GM18498 (cell line): ENCODE measurements at regions not wholly inside any gene's neighbourhood (a gene's known extent, or its start where the extent isn't known, plus 50 kb on each side); places are given as distances from the start of the nearest gene placed in this dataset.

Experiments
- ATAC-seq: cut with Tn5 transposase; IDR thresholded peaks from one replicate; pipeline ENCODE4 v1.9.1; 2021; ENCODE audit warnings: mild to moderate bottlenecking, moderate library complexity; ENCODE audit not compliant: unreplicated experiment

DNA sequence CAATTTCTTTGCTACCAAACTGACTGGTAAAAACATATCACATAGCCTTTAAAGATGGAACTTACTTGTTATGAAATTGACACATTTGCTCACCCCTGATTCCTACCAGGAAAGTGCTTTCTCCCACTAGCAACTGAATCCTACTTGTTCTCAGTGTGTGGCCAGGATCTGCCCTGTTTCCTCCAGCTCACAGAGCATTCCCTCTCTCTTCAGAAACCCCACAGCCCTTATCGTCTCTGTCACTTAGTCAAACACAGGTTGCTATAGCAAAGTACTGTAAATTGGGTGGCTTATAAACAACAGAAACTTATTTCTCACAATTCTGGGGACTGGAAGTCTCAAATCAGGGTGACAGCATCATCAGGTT lies 265.2 kb upstream of the BOD1L1 start:
- ATAC-seq = no peak

GRCh38 chr4:13893211-13893610 lies 265.7 kb upstream of the BOD1L1 start:
- ATAC-seq = no peak

GRCh38 chr4:13893987-13894386 lies 266.5 kb upstream of the BOD1L1 start:
- ATAC-seq = no peak

DNA sequence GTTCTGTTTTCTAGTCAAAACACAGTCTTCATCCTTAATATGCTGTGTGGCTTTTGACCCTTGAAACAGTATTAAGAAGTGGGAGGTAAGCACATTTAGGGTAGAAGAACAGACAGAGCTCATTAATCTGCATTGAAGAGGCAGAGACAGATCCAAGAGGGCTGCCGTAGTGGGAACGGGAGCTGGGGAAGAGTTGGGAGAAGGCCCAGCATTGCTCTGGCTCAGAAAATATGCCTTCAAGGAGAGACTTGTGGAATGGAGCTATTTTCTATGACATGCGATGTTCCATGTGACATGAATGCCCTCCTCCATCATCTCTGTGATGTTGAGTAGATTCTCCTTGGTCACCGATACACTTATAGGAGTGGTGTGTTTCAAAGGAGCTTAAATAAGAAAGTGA lies 273.3 kb upstream of the BOD1L1 start:
- ATAC-seq = no peak

DNA sequence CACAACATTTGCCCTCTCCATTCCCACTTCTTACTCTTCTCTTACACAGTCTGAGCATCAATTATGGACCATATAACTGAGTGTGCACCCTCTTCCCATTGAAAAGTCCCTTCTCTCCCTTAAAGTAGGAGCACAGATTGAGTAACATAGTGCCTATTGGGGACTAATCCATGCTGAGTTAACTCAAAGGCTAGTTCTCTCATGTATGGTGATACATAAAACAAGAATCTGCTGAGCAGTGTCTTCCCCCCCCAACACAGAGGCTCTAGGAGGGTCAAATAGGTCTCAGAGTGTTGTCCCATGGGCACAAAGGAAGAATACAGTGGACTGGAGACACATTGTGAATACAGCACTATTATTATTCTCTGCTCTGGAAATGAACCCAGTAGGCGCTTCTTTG lies 274.6 kb upstream of the BOD1L1 start:
- ATAC-seq = no peak

DNA sequence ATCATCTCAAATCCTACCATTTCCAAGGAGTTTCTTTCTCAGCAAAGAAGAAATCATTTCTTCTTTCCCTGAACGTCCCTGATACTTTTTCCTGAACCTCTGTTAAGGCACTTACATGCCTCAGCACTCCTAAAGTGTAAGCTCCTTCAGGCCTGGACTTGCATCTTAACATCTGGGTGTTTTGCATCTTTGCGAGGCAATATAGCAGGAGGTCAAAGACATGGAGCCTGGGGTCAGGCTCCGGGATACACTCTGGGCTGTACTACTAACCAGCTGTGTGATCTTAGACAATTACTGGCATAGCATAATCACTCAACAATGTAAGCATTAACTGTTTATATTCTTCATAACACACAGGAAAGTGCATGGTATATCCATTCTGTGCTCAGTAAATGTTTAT lies 275.5 kb upstream of the BOD1L1 start:
- ATAC-seq = no peak

- ATAC-seq = no peak
Observed at GRCh38 chr4:13903901-13904300, 276.4 kb upstream of the BOD1L1 start.

- ATAC-seq = no peak
Observed at GRCh38 chr4:13905543-13905942, 278.0 kb upstream of the BOD1L1 start.

GRCh38 chr4:13906727-13907126 lies 279.2 kb upstream of the BOD1L1 start:
- ATAC-seq = no peak

- ATAC-seq = no peak
Observed at GRCh38 chr4:13907255-13907751, 279.8 kb upstream of the BOD1L1 start.

DNA sequence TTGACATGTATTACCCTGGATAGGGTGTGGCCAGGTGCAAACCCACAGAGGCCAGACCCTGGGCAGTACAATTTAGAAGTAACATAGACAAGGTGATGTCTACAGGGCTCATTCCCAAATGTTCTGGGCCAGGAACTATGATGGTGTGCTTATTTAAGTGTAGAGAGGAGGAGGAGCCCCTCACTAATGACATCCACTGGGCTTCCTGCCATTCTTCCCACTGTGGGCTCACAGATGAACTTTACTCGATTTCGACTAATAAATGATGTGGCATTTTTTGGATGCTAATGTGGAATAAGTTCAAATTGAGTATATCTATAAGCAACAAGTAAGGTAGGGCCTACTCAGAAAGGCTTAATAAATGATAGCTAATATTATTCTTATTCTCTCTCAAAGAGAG lies 280.9 kb upstream of the BOD1L1 start:
- no peak for ATAC-seq

DNA sequence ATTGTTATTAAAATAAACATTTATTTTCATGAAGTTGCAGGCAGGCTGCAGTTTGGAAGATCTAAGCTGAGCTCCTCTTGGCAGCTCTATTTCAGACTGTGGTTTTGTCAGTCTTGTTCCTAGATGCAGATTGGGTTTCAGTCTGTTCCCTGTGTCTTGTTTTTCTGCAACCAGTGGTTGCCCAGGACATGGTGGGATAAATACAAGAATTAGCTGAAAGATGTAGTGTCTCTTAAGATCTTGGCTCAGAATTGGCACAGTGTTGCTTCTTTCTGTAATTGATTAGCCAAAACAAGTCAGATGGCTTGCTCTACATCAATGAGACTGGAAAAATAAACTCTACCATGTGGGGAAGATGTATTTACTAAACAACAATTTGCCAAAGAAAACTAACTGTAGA lies 283.0 kb upstream of the BOD1L1 start:
- ATAC-seq = no peak

- no peak for ATAC-seq
Observed at GRCh38 chr4:13911256-13911655, 283.7 kb upstream of the BOD1L1 start.

DNA sequence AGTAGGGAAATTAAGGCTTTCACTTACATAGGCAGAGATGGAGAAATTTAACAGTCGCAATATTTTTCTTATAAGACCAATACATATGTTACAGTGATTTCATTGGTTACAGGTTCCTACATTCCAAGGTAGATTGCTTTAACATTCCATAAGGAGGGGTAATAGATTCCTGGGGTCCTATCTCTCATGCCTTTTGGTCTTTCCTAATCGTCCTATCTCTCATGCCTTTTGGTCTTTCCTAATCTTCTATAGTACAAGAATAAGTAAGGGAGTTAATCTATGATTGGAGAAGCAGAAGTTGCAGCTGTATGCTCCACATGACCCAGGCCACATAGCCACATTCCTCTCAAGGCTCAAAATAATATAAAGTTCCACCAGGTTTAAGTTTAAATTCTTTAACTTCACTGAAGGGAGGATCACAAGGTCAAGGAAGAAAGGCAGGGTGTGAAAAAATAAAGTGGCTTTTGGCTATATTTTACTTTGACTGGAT lies 285.0 kb upstream of the BOD1L1 start:
- no peak for ATAC-seq

GRCh38 chr4:13912966-13913365 lies 285.4 kb upstream of the BOD1L1 start:
- no peak for ATAC-seq

DNA sequence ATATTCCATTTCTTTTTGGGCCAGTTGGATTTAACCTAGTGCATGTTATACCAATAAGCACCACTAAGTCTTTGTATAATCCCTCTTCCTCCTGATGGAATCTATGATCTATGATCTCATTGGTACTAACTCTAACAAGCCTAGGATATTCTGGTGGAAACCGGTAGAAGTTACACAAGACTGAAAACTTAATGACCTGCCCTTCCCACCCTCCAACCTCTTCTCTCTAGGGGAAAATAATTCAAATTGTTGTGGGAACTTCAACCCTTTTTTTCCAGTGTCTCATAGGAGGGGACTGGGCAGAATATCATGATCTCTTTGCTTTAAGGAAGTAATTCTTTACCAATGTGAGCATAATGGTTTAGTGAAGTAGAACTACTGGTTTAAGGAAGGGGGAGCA lies 289.5 kb upstream of the BOD1L1 start:
- no peak for ATAC-seq

- no peak for ATAC-seq
Observed at GRCh38 chr4:13918110-13918509, 290.6 kb upstream of the BOD1L1 start.

DNA sequence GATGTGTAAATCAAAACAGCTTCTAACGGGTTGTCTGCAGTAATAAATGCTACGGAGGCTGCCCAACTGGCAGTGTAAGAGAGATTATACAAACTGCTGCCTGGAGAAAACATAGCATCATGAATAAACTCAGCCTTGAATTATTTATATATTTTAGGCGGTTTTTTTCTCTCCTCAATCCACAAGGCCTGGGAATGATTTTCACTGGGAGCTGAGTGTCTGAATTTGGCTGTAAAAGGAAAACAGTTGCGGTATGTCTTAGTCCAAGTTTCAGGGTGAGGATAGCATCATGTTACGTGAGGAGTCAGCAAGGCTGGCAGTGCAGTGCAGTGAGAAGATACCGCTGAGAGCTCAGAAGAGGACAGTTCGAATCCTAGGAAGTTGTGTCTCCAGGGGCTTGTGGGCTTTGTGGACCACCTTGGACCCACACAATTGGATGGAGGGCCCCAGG lies 291.5 kb upstream of the BOD1L1 start:
- ATAC-seq = no peak

DNA sequence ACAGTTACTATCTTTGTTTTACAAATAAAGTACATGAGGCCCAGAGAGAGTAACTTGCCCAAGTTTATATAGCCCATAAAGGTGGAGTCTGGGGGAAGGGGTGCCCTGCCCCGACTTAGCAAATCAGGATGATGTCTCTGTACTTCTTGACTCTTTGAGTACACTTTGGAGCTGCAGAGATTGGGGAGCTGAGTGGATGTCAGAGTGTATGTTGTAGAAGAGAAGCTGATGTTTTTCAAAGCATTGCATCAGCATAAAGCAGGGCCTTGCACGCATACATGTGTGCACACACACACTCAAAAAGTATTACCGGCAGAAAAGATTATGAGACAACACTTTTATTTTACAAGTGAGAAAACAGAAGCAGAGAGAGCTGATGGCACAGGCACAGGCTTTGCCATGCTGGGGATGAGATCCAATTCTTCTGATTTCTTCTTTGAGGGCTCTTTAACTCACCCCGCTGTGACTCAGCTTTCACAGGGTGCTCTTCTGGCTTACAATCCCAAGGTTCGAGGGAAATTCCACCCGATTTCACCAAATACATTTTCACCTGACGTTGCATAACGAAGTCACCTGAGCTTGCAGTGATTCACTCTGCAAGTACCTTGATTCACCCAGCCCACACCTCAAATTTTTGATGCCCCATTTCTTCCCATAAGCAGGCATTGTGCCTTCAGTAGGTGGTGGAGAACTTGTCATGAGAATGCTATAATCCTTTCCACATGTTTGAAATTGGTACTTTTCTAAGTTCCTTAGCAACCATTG lies 292.8 kb upstream of the BOD1L1 start:
- ATAC-seq = no peak

DNA sequence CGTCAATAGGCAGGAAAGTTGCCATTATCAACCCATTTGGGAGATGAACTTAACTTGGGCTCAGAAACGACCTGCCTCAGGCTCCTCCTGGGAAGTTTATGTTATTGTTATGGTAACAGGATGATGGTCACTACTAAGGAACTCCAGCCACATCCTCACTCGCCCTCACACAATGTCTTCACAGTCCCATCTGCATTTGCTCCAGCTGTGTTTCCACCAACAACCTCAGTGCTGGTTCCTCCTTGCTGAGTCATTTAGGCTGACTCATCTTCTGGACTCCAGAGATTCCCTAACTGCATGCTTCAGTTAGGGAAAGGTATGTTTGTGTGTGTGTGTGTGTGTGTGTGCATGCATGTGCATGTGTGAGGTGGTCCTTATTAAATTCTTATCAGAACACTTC lies 293.4 kb upstream of the BOD1L1 start:
- no peak for ATAC-seq

- ATAC-seq = peak; percentile 40
Observed at GRCh38 chr4:13921805-13922204, 294.3 kb upstream of the BOD1L1 start.

DNA sequence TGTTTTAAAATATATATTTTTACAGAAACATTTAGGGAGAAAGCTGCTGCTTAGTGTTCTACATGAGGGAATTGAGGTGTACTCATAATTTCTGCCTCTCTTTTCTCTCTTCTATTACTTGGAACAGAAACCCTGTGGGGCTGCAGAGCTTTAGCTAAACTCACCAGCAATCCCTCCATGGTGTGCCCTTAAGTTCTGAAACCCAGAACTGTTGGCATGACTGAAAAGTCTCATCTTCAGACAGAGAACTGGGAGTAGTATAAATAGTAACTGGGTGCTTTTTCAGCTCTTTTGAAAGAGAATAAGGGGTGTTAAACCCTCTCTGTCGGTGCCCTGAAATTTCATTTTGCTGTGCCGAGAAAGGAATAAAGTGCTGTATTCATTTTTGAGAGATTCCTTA lies 294.9 kb upstream of the BOD1L1 start:
- ATAC-seq = peak; percentile 73
